ENCODE measurements at regions not wholly inside any gene's neighbourhood (a gene's known extent, or its start where the extent isn't known, plus 50 kb on each side); places are given as distances from the start of the nearest gene placed in this dataset.
"Not testable (repeated sequence)": the region's sequence is repeated elsewhere in the genome, so short reads cannot be mapped to it uniquely, and the experiment has no call there.

GRCh38 chr21:39022035-39022434 is 161.2 kb downstream of the PSMG1 start:
- DNase-seq, result no peak

DNA sequence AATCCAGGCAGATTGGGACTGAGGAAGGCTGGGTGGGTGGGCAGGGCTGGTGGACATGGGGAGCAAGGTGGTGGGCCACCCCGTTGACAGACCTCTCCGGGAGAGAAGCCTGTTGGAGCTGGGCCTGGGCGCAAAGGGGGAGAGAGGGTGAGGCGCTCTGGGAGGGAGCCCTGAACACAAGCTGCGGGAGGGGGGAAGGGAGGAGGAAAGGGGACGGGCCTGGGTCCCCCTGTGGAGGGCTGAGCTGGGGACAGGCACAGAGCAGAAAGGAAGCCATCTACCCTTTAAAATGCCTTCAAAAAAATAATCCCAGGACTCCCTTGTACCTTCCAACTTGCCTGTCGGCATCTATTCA is 161.8 kb downstream of the PSMG1 start:
- no peak for DNase-seq

- DNase-seq, result peak; percentile 30
These were observed 162.3 kb downstream of the PSMG1 start for GRCh38 chr21:39020751-39021477.

- no peak for DNase-seq
These were observed 164.5 kb downstream of the PSMG1 start for GRCh38 chr21:39018730-39019129.

DNA sequence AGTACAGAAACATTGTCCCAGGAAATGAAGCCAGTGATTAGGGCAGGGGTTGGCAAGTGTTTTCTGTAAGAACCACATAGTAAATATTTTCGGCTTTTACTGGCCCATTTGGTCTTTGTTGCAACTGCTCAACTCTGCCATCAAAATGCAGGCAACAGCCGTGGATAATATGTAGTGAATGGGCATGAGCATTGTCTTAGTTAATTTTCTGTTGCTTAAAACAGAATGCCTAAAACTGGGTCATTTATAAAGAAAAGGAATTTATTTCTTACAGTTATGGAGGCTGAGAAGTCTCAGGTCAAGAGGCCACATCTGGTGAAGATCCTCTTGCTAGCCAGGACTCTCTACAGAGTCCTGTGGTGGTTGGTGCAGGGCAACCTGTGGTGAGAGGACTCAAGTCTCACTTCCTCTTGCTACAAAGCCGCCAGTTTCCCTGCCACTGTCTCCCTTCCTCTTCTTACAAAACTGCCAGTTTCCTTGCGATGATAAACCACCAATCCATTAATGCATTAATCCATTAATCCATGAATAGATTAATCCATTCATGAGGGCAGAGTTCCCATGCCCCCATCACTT is 166.4 kb downstream of the PSMG1 start:
- DNase-seq, result no peak

DNA sequence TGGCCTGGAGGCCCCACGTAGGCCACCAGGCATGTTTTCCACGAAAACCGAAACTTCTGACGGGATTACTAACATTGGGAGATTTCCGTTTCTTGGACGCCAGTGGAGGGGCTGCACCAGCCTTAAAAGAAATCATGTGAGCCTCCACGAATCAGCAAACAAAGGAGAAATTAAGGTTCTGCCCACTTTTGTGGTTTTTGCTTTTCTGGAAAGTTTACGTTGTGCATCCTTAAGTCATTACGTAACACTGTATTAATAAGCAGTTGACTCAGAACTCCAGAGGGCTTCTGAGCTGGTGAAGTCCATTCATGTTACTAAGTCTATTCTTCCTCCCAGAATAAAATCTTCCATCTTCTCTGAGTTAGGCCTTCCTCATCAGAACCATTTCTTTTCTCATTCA is 168.5 kb downstream of the PSMG1 start:
- DNase-seq, result no peak

DNA sequence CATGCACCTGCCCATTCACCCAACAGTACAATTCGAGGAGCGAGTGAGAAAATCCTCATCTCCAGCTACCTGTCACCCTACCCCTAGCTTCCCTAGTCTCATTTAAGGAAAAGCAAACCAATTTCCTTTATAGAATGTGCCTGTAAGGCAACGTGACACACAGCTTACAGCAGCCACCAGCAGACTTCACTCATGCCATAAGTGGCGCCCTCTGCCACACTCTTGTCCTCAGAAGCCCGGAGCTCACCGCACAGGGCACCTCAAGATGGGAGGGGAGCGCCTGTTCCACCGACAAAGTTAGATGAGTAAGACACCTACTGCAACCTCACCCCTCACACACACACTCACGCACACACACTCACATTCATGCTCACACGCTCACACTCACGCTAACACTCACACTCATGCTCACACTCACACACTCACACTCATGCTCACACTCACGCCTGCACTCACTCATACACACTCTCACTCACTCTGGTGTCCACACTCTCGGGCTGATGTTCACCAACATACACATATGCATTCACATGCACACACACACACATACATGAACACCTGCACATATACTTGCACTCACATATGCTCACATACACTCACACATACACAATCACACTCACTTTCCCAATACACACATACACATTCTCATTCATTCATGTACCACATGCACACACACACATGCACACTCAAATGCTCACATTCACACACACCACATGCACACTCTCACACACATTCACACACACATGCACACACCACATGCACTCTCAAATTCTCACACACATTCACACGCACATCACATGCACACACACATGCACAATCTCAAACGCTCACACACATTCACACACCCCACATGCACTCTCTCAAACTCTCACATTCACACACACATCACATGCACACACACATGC is 170.7 kb downstream of the PSMG1 start:
- DNase-seq, result no peak

GRCh38 chr21:39011911-39012310 is 171.3 kb downstream of the PSMG1 start:
- DNase-seq, result no peak

DNA sequence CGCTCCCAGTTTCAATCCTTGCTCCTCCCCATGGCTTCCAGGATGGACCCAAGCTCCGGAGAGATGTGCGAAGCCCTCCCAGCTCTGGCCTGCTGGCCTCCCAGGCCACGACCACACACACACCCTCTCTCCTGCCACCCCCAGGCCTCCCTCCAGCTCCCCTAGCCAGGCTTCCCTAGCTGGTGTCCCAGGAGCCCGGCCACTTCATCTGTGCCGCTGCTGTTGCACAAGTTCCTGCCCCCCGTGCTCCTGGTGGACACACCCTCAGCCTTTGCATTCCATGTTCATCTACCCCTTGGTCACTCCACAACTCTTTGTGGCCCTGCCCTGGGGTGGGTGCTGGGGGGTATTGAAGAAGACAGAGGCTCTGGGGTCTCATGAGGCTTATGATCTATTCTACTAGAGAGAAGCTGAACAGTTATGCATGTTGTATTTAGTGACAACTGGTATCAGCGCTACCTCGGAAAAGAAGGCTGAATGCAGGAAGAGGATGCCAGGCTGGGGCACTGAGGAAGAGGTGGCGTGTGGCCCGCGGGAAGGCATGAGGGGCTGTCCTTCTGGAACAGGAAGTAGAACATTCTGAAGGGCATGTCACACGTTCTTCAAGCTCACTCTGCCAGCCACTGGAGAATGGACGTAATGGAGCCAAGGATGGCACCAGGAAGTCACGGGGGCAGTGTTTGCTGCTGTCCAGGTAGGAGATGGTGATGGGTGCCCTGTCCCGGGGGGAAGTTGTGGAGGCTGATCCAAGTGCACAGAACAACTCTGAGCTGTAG is 172.4 kb downstream of the PSMG1 start:
- no peak for DNase-seq

DNA sequence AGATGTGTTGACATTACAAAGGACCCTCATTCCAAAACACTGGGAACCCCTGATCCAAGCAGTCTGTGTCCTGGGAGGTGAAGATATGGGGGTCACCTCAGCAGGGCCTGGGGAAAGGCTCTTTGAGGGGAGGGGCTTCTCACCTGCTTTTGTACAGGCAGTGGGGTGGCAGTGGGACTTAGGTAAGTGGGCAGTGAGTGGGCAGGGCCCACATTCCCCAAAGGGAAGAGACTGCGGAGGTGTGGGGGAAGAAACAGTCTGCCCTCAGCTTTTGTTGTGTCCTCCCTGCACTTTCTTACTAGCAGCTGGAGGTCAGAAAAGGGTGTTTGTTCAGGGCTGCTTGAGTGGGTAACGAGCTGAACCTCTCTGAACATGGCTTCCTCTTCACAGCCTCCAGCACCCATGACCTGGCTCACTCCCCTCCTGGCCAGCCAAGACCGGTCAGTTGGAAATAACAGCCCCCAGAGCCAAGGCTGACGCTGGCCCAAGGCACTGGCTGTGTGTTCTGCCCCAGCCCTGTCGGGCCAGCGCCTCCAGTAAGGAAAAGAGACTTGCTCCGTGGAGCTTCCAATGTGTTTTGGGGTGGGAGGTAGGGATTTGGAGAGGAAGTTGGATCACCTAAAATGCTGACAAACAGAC is 173.5 kb downstream of the PSMG1 start:
- no peak for DNase-seq

DNA sequence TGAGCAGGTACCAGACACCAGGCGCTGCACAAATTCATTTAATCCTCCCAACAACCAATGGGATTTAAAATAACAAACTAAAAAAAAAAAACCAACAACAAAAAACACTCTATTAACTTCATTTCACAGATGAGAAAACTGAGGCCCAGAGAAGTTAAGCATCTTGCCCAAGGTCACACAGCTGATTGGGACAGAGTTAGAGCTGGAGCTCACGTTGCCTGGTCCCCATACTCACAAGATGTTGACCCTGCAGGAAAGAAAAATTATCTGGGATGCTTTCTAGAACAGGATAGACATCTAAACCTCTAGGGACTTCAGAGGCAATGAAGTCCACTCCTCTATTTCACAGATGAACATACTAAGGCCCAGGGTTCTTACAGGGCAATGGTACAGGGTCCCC is 175.3 kb downstream of the PSMG1 start:
- no peak for DNase-seq

- no peak for DNase-seq
These were observed 175.7 kb downstream of the PSMG1 start for GRCh38 chr21:39007532-39007931.

GRCh38 chr21:39006571-39007311 is 176.5 kb downstream of the PSMG1 start:
- no peak for DNase-seq

DNA sequence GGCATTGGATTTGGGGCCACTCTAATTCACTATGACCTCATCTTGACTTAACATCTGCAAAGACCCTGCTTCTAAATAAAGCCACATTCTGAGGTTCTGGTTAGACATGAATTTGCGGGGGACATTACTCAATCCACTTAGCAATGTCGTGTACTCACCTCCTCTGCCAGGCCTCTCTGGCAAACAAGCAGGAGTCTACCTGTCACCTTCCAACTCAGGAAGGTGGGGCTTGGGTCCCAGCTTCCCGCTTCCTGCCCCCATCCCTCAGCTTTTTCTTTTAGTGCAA is 177.8 kb downstream of the PSMG1 start:
- peak; percentile 33 for DNase-seq

GRCh38 chr21:39004634-39005501 is 178.4 kb downstream of the PSMG1 start:
- DNase-seq, result peak; percentile 72

DNA sequence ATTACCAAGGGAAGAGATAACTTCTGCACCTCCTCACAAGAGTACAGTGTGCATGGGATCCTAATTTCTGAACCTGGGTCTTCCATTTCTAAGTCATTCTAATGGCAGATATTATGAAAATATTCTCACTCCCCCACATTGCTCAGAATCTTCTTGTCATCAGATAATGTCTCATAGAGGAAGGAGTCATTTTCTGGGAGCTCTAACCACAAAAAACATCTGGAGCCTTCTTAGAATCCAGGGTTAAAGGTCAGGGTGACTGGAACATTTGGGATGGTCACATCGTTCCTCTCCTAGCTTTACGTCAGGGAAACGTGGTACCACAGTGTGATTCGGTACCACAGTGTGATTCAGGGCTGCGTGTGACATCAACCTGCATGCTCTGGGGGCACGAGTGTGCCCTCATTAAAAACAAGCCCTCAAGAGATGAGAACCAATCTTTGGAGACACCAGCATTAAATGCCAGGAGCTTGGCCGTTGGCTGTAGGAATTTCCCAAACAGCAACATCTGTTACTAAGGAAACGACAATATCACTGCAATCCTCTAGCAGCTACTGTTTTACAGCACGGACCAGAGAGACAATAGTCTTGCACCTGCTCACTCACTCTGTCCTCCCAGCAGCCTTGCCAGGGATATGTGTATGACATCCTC is 179.1 kb downstream of the PSMG1 start:
- peak; percentile 26 for DNase-seq

- DNase-seq, result no peak
These were observed 181.9 kb downstream of the PSMG1 start for GRCh38 chr21:39001341-39001740.

DNA sequence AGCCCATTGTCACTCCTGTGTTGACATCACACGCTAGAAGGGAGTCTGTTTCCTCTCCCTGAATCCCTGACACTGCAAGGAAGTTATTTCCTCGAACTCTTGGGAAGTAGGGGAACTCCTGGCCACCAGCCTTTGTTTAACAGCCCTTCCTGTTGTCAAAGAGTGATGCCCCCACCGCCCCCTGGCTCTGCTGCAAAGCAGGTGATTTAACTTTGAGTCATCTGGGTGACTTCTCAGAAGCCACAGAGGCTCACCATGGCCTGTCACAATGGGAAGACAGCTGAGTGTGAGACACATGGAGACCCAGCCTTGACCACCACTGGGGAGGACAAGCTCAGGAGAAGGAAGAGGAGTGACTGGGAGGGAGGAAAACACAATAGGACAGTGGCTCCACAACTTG is 182.8 kb downstream of the PSMG1 start:
- DNase-seq, result no peak

DNA sequence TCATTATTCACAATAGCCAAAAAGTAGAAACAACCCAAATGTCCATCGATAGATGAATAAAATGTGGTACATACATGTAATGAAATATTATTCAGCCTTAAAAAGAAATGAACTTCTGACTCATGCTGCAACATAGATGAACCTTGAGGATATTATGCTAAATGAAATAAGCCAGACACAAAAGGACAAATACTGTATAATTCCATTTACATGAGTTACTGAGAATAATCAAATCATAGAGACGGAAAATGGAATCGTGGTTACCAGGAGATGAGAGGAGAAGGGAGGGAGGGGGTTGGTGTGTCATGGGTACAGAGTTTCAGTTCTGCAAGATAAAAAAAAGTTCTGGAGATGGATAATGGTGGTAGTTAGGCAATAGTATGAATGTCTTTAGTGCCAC is 184.1 kb downstream of the PSMG1 start:
- no peak for DNase-seq

GRCh38 chr21:38998281-38998680 is 185.0 kb downstream of the PSMG1 start:
- not testable (repeated sequence) for DNase-seq

DNA sequence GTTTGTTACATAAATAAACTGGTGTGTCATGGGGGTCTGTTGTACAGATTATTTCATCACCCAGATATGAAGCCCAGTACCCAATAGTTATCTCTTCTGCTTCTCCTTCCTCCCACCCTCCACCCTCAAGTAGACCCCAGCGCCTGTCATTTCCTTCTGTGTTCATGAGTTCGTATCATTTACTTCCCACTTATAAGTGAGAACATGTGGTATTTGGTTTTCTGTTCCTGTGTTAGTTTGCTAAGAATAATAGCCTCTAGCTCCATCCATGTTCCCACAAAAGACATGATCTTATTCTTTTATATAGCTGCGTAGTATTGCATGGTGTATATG is 185.4 kb downstream of the PSMG1 start:
- DNase-seq, result not testable (repeated sequence)
